Panc1 (cell line): ENCODE measurements at regions not wholly inside any gene's neighbourhood (a gene's known extent, or its start where the extent isn't known, plus 50 kb on each side); places are given as distances from the start of the nearest gene placed in this dataset.

Source experiments
- ATAC-seq: fragments of 200-7000 bp; cut with Tn5 transposase; 2 replicates; pipeline ENCODE4 v1.9.1; 2020; ENCODE audit warnings: mild to moderate bottlenecking, moderate library complexity
- BruUV-seq: library from RNA; stranded (reverse); fragments of 400-500 nt; replicated peaks from 2 replicates; lab custom pipeline; 2021; lab: Mats Ljungman, UMichigan
- CTCF ChIA-PET: fragments of 300-600 bp; sonication (Branson Sonifier 250); formaldehyde crosslinking; loops from one replicate; lab custom pipeline; 2022; ENCODE audit warnings: antibody characterized with exemption; lab: Charles Lee
- POLR2A ChIA-PET: fragments of 300-600 bp; sonication (Branson Sonifier 250); formaldehyde crosslinking; loops from one replicate; lab custom pipeline; 2022; ENCODE audit warnings: antibody characterized with exemption; lab: Charles Lee
- DNase-seq: peaks from one replicate; pipeline ENCODE4 v3.0.0-alpha.2; 2010; ENCODE audit warnings: low read depth, low spot score
- H3K27ac ChIP-seq: 2 replicates; pipeline ENCODE4 v1.5.1; 2011; ENCODE audit warnings: mild to moderate bottlenecking, low read length, inconsistent platforms
- H3K27me3 ChIP-seq: fragments of 200-500 bp; sonication (Bioruptor generic); 2 replicates; pipeline ENCODE4 v1.6.0; 2014; ENCODE audit warnings: low read length, inconsistent platforms; ENCODE audit not compliant: control insufficient read depth, insufficient read depth
- H3K36me3 ChIP-seq: fragments of 200-500 bp; sonication (Bioruptor generic); 2 replicates; pipeline ENCODE4 v1.5.1; 2014; ENCODE audit warnings: inconsistent platforms, mild to moderate bottlenecking, low read length, moderate library complexity; ENCODE audit not compliant: control insufficient read depth, insufficient read depth
- H3K4me1 ChIP-seq: 2 replicates; pipeline ENCODE4 v1.5.1; 2011; ENCODE audit warnings: inconsistent platforms, mild to moderate bottlenecking, low read length, moderate library complexity; ENCODE audit not compliant: control insufficient read depth, insufficient read depth
- H3K4me3 ChIP-seq, 2 experiments: 2 replicates each; pipeline ENCODE4 v1.5.1; 2011 to 2012; ENCODE audit warnings: low read depth in 2 of 2, low read length in 2 of 2, mild to moderate bottlenecking in 2 of 2, inconsistent platforms in 1 of 2, moderate library complexity in 1 of 2
- H3K9me3 ChIP-seq: fragments of 200-500 bp; sonication (Bioruptor generic); 2 replicates; pipeline ENCODE4 v1.5.1; 2014; ENCODE audit warnings: low read depth, mild to moderate bottlenecking, inconsistent platforms, low read length, moderate library complexity; ENCODE audit not compliant: control insufficient read depth, insufficient read depth
- CTCF ChIP-seq: fragments of 450-650 bp; IDR thresholded peaks from 2 replicates; pipeline ENCODE4 v1.5.1; 2017; ENCODE audit warnings: mild to moderate bottlenecking
- POLR2AphosphoS5 ChIP-seq: IDR thresholded peaks from 2 replicates; pipeline ENCODE4 v1.6.1; 2012; ENCODE audit warnings: mild to moderate bottlenecking, low read depth, low read length, moderate library complexity
- REST ChIP-seq, 2 experiments: IDR thresholded peaks; 2 replicates each; pipeline ENCODE4 v1.6.1; 2011 to 2012; ENCODE audit warnings: low read depth in 2 of 2, control low read depth in 1 of 2, low read length in 1 of 2, mild to moderate bottlenecking in 1 of 2, moderate library complexity in 1 of 2; ENCODE audit not compliant: insufficient read depth in 1 of 2
- SIN3A ChIP-seq: IDR thresholded peaks from 2 replicates; pipeline ENCODE4 v1.6.1; 2012; ENCODE audit warnings: low read depth, mild to moderate bottlenecking, low read length, moderate library complexity, borderline replicate concordance; ENCODE audit not compliant: insufficient read depth
- TCF7L2 ChIP-seq: IDR thresholded peaks from 2 replicates; pipeline ENCODE4 v1.6.1; 2011; ENCODE audit warnings: mild to moderate bottlenecking, low read depth, low read length, inconsistent platforms
- in situ Hi-C: cut with HindIII; loops from 2 replicates; pipeline ENCODE4 v1.10.0; 2016; ENCODE audit warnings: low sequenced_read_pairs, low pct_unique_long_range_greater_than_20kb
- intact Hi-C: fragments of 100-400 bp; cut with micrococcal nuclease; formaldehyde crosslinking; loops from one replicate; pipeline ENCODE4 v1.10.0; 2022; ENCODE audit not compliant: unreplicated experiment

- intact Hi-C loops (no loop called here), in situ Hi-C loops (no loop called here)
- Histone ChIP-seq H3K9me3 (no peaks in the 10 kb centered on the region), H3K36me3 (no peaks in the 10 kb centered on the region), H3K27ac (no peak overlapping the region), H3K4me1 (no peaks in the 10 kb centered on the region), H3K27me3 (no peaks in the 10 kb centered on the region; the same call in 1 of the 2 replicates), H3K4me3 (no peak overlapping the region)
- ATAC-seq (no peak), DNase-seq (no peak)
- BruUV-seq: no TSS peak
- ChIA-PET POLR2A (no interaction called here), CTCF (no interaction called here)
- TF ChIP-seq CTCF: no peak
- TF ChIP-seq SIN3A: no peak
- TF ChIP-seq POLR2AphosphoS5: no peak
- TF ChIP-seq TCF7L2: no peak
- TF ChIP-seq REST (IDR thresholded peaks at IDR 0.05; ENCODE audit: insufficient read depth in 1 of 2, low read depth in 2 of 2, low read length in 1 of 2): no peak
Measured at GRCh38 chr2:8251291-8251690, 430.6 kb upstream of the ID2 start.

- no peak for TF ChIP-seq SIN3A
- no peak for TF ChIP-seq TCF7L2
- TF ChIP-seq CTCF: no peak
- no peak for TF ChIP-seq POLR2AphosphoS5
- no peak for TF ChIP-seq REST (IDR thresholded peaks at IDR 0.05; ENCODE audit: insufficient read depth in 1 of 2, low read depth in 2 of 2, low read length in 1 of 2)
- no TSS peak for BruUV-seq
- DNase-seq (no peak), ATAC-seq (no peak)
- Histone ChIP-seq H3K4me3 (no peak overlapping the region), H3K36me3 (no peaks in the 10 kb centered on the region), H3K4me1 (no peaks in the 10 kb centered on the region), H3K27ac (no peak overlapping the region), H3K9me3 (no peaks in the 10 kb centered on the region), H3K27me3 (no peaks in the 10 kb centered on the region; the same call in 1 of the 2 replicates)
- in situ Hi-C loops (no loop called here), intact Hi-C loops (no loop called here)
- POLR2A ChIA-PET: no interaction called here
- CTCF ChIA-PET: no interaction called here
Measured at GRCh38 chr2:8251856-8252255, 430.0 kb upstream of the ID2 start.
